IMR-90 (cell line): ENCODE measurements at regions not wholly inside any gene's neighbourhood (a gene's known extent, or its start where the extent isn't known, plus 50 kb on each side); places are given as distances from the start of the nearest gene placed in this dataset.

Experiments
- ATAC-seq: fragments of 200-7000 bp; cut with Tn5 transposase; 2 replicates; pipeline ENCODE4 v1.9.1; 2020; ENCODE audit warnings: low read depth, mild to moderate bottlenecking, moderate library complexity
- BruUV-seq: library from RNA; stranded (reverse); fragments of 400-500 nt; replicated peaks from 2 replicates; lab custom pipeline; 2021; lab: Mats Ljungman, UMichigan
- CTCF ChIA-PET: fragments of 300-600 bp; formaldehyde crosslinking; extraction: SDS; loops from one replicate; lab custom pipeline; 2021; ENCODE audit warnings: antibody characterized with exemption; lab: Yijun Ruan, JAX
- POLR2A ChIA-PET: fragments of 300-600 bp; sonication (Branson Sonifier 250); formaldehyde crosslinking; loops from one replicate; lab custom pipeline; 2022; ENCODE audit warnings: antibody characterized with exemption; ENCODE audit not compliant: unreplicated experiment; lab: Charles Lee
- DNase-seq: peaks from one replicate; pipeline ENCODE4 v3.0.0; 2013
- H2AFZ ChIP-seq: replicated peaks from 2 replicates; pipeline ENCODE3; 2013; ENCODE audit warnings: low read length, mild to moderate bottlenecking; ENCODE audit not compliant: poor library complexity
- H2AK5ac ChIP-seq: 2 replicates; pipeline ENCODE4 v1.6.1; 2013; ENCODE audit warnings: low read depth, low read length, inconsistent platforms
- H2AK9ac ChIP-seq: replicated peaks from 2 replicates; pipeline ENCODE3; 2013; ENCODE audit warnings: mild to moderate bottlenecking, low read depth, low read length, moderate library complexity; ENCODE audit not compliant: poor library complexity
- H2BK120ac ChIP-seq: 2 replicates; pipeline ENCODE4 v1.6.1; 2013; ENCODE audit warnings: low read depth, low read length, inconsistent platforms
- H2BK15ac ChIP-seq: 3 replicates; pipeline ENCODE4 v1.6.1; 2013; ENCODE audit warnings: low read depth, low read length, inconsistent platforms
- H2BK20ac ChIP-seq: 2 replicates; pipeline ENCODE4 v1.6.1; 2013; ENCODE audit warnings: low read depth, mild to moderate bottlenecking, inconsistent platforms, low read length, moderate library complexity
- H2BK5ac ChIP-seq: 2 replicates; pipeline ENCODE4 v1.6.1; 2013; ENCODE audit warnings: mild to moderate bottlenecking, low read depth, low read length, inconsistent platforms; ENCODE audit not compliant: poor library complexity, severe bottlenecking
- H3K14ac ChIP-seq: replicated peaks from 2 replicates; pipeline ENCODE4 v1.6.1; 2013; ENCODE audit warnings: low read depth, low read length, inconsistent platforms
- H3K18ac ChIP-seq: 2 replicates; pipeline ENCODE4 v1.6.1; 2013; ENCODE audit warnings: low read depth, low read length, control low read depth
- H3K23ac ChIP-seq: 2 replicates; pipeline ENCODE4 v1.6.1; 2013; ENCODE audit warnings: low read depth, low read length, inconsistent platforms
- H3K27ac ChIP-seq: 2 replicates; pipeline ENCODE4 v1.5.1; 2013; ENCODE audit warnings: mild to moderate bottlenecking, control low read depth, low read length; ENCODE audit not compliant: insufficient read depth
- H3K27me3 ChIP-seq: 2 replicates; pipeline ENCODE4 v1.6.1; 2013; ENCODE audit warnings: low read length; ENCODE audit not compliant: control insufficient read depth, insufficient read depth
- H3K36me3 ChIP-seq: 2 replicates; pipeline ENCODE4 v1.6.1; 2013; ENCODE audit warnings: low read length, mixed read lengths; ENCODE audit not compliant: control insufficient read depth, insufficient read depth
- H3K4ac ChIP-seq: 2 replicates; pipeline ENCODE4 v1.6.1; 2013; ENCODE audit warnings: low read depth, low read length, inconsistent platforms
- H3K4me1 ChIP-seq: 2 replicates; pipeline ENCODE4 v1.6.1; 2013; ENCODE audit warnings: low read length, mixed read lengths; ENCODE audit not compliant: control insufficient read depth, insufficient read depth
- H3K4me2 ChIP-seq: 2 replicates; pipeline ENCODE4 v1.6.1; 2013; ENCODE audit warnings: low read depth, mild to moderate bottlenecking, control low read depth, low read length, moderate library complexity
- H3K4me3 ChIP-seq: 2 replicates; pipeline ENCODE4 v1.5.1; 2013; ENCODE audit warnings: low read depth, mild to moderate bottlenecking, control low read depth, low read length, moderate library complexity; ENCODE audit not compliant: insufficient read depth
- H3K56ac ChIP-seq: 2 replicates; pipeline ENCODE4 v1.6.1; 2013; ENCODE audit warnings: low read length, inconsistent platforms; ENCODE audit not compliant: insufficient read depth; ENCODE audit errors: extremely low read depth
- H3K79me1 ChIP-seq, 2 experiments: 2 replicates each; pipeline ENCODE4 v1.6.1; 2013; ENCODE audit warnings: low read length in 2 of 2, inconsistent platforms in 1 of 2, low read depth in 1 of 2
- H3K9ac ChIP-seq: 2 replicates; pipeline ENCODE4 v1.6.1; 2013; ENCODE audit warnings: low read depth, low read length, control low read depth
- H3K9me1 ChIP-seq: 2 replicates; pipeline ENCODE4 v1.6.1; 2013; ENCODE audit warnings: low read length, inconsistent platforms; ENCODE audit not compliant: insufficient read depth
- H3K9me3 ChIP-seq: 2 replicates; pipeline ENCODE4 v1.6.1; 2013; ENCODE audit warnings: low read length; ENCODE audit not compliant: control insufficient read depth, insufficient read depth
- H4K20me1 ChIP-seq: 2 replicates; pipeline ENCODE4 v1.6.1; 2013; ENCODE audit warnings: low read length, inconsistent platforms; ENCODE audit not compliant: insufficient read depth
- H4K5ac ChIP-seq: 2 replicates; pipeline ENCODE4 v1.6.1; 2013; ENCODE audit warnings: mild to moderate bottlenecking, low read depth, low read length, control low read depth
- H4K8ac ChIP-seq, 2 experiments: 2 replicates each; pipeline ENCODE4 v1.6.1; 2013; ENCODE audit warnings: low read depth in 2 of 2, low read length in 2 of 2, control low read depth in 1 of 2, inconsistent platforms in 1 of 2
- H4K91ac ChIP-seq: 2 replicates; pipeline ENCODE4 v1.6.1; 2013; ENCODE audit warnings: low read depth, low read length, inconsistent platforms; ENCODE audit not compliant: insufficient read depth
- BHLHE40 ChIP-seq: fragments of 150-350 bp; IDR thresholded peaks from 2 replicates; pipeline ENCODE4 v1.6.1; 2016; ENCODE audit warnings: mild to moderate bottlenecking, low read depth, low read length
- CEBPB ChIP-seq: IDR thresholded peaks from 2 replicates; pipeline ENCODE4 v1.6.1; 2012; ENCODE audit warnings: low read depth, low read length, improper control_type of control experiment
- CHD1 ChIP-seq: IDR thresholded peaks from 2 replicates; pipeline ENCODE4 v1.6.1; 2012; ENCODE audit warnings: low read depth, low read length, improper control_type of control experiment
- CTCF ChIP-seq: conservative IDR thresholded peaks from 2 replicates; pipeline ENCODE4 v1.5.1; 2012; ENCODE audit warnings: mild to moderate bottlenecking, low read depth, low read length, improper control_type of control experiment
- FOS ChIP-seq: fragments of 150-350 bp; IDR thresholded peaks from 2 replicates; pipeline ENCODE4 v1.6.1; 2016; ENCODE audit warnings: low read depth, low read length
- MAFK ChIP-seq: IDR thresholded peaks from 2 replicates; pipeline ENCODE4 v1.6.1; 2012; ENCODE audit warnings: low read depth, low read length, improper control_type of control experiment
- NFE2L2 ChIP-seq: fragments of 150-350 bp; IDR thresholded peaks from 2 replicates; pipeline ENCODE4 v1.6.1; 2016; ENCODE audit warnings: low read depth, mild to moderate bottlenecking, low read length
- RAD21 ChIP-seq: IDR thresholded peaks from 2 replicates; pipeline ENCODE4 v1.6.1; 2012; ENCODE audit warnings: low read length, improper control_type of control experiment
- RCOR1 ChIP-seq: IDR thresholded peaks from 2 replicates; pipeline ENCODE4 v1.6.1; 2012; ENCODE audit warnings: mild to moderate bottlenecking, low read length, improper control_type of control experiment; ENCODE audit not compliant: insufficient replicate concordance
- SMC3 ChIP-seq: fragments of 150-350 bp; IDR thresholded peaks from 2 replicates; pipeline ENCODE4 v1.6.1; 2016; ENCODE audit warnings: low read depth, mild to moderate bottlenecking, antibody characterized with exemption, low read length, moderate library complexity
- WGBS, 2 experiments: methylation state at CpG; one replicate each; pipeline versions ENCODE4 v1.1.5 to v1.1.7; 2013; ENCODE audit warnings: missing lambda C conversion rate in 2 of 2; ENCODE audit not compliant: insufficient read length in 1 of 2; ENCODE audit errors: extremely low coverage in 2 of 2; 5-methylcytosine and 5-hydroxymethylcytosine counted together
- dilution Hi-C: fragments of 300-500 bp; cut with HindIII; formaldehyde crosslinking; loops from one replicate; pipeline ENCODE4 v1.14.3; 2018; ENCODE audit warnings: low sequenced_read_pairs; ENCODE audit not compliant: unreplicated experiment
- in situ Hi-C: fragments of 300-500 bp; cut with MboI; formaldehyde crosslinking; loops from 3 replicates; pipeline ENCODE4 v1.14.3; 2019; ENCODE audit warnings: low sequenced_read_pairs, inconsistent platforms, mixed read lengths
- intact Hi-C: fragments of 100-400 bp; cut with micrococcal nuclease; formaldehyde crosslinking; loops from 2 replicates; pipeline ENCODE4 v1.10.0; 2022
- TF ChIP-seq, protein P1 (sequence below): fragments of 150-350 bp; IDR thresholded peaks from 2 replicates; pipeline ENCODE4 v1.6.1; 2016; ENCODE audit warnings: low read depth, mild to moderate bottlenecking, low read length, moderate library complexity, borderline replicate concordance

DNA sequence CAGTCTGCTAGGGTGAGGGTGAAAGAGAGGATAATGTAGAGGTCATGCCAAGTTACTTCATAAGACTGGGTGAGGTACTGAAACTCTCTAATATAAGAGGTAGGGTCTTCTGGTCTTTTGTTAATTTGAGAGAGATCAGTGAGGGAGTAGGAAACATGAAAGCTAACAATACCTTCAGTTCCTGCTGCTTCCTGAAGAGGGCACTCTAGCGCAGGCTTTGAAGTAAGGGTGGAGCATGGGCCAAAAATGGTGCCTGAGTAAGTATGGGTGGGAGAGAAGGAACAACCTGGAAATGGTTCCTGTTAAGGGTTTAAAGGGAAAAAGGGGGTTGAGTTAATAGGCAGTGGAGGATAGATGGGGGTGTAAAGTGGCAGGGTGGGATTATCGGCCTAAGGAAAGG lies 2449.5 kb downstream of the TP53TG3F start:
- CTCF ChIA-PET = no interaction called here
- H3K4ac ChIP-seq = no peak overlapping the region
- no peak overlapping the region for H3K23ac ChIP-seq
- H3K18ac ChIP-seq = no peak overlapping the region
- H3K27ac ChIP-seq = no peak overlapping the region
- no peak overlapping the region for H3K4me3 ChIP-seq
- BruUV-seq = no TSS peak
- no peak overlapping the region for H4K8ac ChIP-seq
- H2BK5ac ChIP-seq = no peak overlapping the region
- H3K9me3 ChIP-seq = peaks cover 29% of the 10 kb centered on the region
- no peaks in the 10 kb centered on the region for H4K20me1 ChIP-seq
- H4K91ac ChIP-seq = no peak overlapping the region
- no peak overlapping the region for H3K14ac ChIP-seq
- TF ChIP-seq CEBPB (no peak), RAD21 (no peak), MAFK (no peak), CTCF (no peak), RCOR1 (no peak), SMC3 (no peak), BHLHE40 (no peak), CHD1 (no peak), NFE2L2 (no peak), FOS (no peak)
- TF ChIP-seq, protein P1, sequence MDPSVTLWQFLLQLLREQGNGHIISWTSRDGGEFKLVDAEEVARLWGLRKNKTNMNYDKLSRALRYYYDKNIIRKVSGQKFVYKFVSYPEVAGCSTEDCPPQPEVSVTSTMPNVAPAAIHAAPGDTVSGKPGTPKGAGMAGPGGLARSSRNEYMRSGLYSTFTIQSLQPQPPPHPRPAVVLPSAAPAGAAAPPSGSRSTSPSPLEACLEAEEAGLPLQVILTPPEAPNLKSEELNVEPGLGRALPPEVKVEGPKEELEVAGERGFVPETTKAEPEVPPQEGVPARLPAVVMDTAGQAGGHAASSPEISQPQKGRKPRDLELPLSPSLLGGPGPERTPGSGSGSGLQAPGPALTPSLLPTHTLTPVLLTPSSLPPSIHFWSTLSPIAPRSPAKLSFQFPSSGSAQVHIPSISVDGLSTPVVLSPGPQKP = no peak
- H2BK15ac ChIP-seq = no peak overlapping the region
- dilution Hi-C loops (no loop called here), in situ Hi-C loops (loop anchor here (25.0 kb wide), 1 partner anchor 178 kb away; no protein-coding TSS in a partner anchor), intact Hi-C loops (no loop called here)
- whole genome bisulfite sequencing, 2 experiments = 49% methylated on average over 2 of the region's 2 CpGs; no CpG with 5 or more reads in 1 of the 2 experiments
- H2AFZ ChIP-seq = no peak overlapping the region
- ATAC-seq = no peak
- H3K36me3 ChIP-seq = no peaks in the 10 kb centered on the region
- no peak overlapping the region for H2AK5ac ChIP-seq
- H3K27me3 ChIP-seq = no peaks in the 10 kb centered on the region
- H3K56ac ChIP-seq = no peak overlapping the region
- H2BK20ac ChIP-seq = no peak overlapping the region
- no peaks in the 10 kb centered on the region for H3K79me1 ChIP-seq
- no peaks in the 10 kb centered on the region for H3K4me1 ChIP-seq
- H3K9ac ChIP-seq = no peak overlapping the region
- DNase-seq = no peak
- H4K5ac ChIP-seq = no peak overlapping the region
- no peaks in the 10 kb centered on the region for H3K9me1 ChIP-seq
- no peak overlapping the region for H2AK9ac ChIP-seq
- no peak overlapping the region for H2BK120ac ChIP-seq
- no peak overlapping the region for H3K4me2 ChIP-seq
- POLR2A ChIA-PET = no interaction called here
